ENCODE measurements at regions not wholly inside any gene's neighbourhood (a gene's known extent, or its start where the extent isn't known, plus 50 kb on each side); places are given as distances from the start of the nearest gene placed in this dataset.
A peak's percentile ranks its signal among the peaks of the same experiment; 100 is the strongest.

DNA sequence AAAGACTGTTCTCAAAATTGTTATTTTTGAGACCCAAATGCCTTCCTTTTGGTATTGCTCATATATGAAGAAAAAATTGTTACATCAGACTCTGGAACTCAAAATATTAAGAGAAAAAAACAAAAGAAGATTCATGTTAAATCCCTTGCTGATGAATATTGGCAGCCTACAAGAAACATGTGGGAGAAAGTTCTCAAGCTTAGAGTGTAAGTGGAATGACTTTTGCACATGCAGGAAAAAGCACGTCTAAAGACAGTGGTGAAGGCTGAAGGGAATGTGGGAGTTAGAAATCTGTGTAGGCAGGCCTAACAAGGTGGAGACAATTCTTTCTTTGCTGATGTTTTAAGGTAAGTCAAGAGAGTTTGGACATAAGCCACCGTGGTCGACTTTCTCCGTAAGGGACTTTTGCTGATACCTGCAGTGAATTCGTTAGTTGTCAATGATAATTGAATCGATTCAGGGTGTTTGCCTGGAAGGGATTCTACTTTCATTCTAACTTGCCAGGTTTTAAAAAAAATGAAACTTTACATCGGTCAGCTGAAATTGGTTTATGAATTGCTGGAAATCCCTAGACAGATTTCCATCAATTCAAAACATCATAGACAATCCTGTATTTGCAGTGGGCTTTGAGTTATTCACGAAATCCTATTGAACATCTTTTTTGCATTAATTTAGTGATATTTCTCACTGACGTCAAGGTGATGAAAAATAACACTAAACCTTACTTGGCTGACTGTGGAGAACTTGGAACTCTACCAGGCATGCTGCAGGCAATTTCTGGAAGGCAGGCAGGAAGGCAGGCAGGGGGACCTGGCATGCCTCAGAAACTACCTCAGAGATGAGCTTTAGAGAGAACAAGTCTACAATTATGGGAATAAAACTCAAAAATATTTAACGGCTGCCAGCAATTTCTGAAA is 359.1 kb upstream of the ADAMTSL1 start:
- Histone ChIP-seq H3K27me3 (replicated peaks) (no peaks in the 10 kb centered on the region), H3K4me3 (ENCODE audit: low read depth, low read length) (no peak overlapping the region), H3K36me3 (replicated peaks) (no peaks in the 10 kb centered on the region), H3K27ac (no peak overlapping the region)
- no peak for TF ChIP-seq CTCF (IDR thresholded peaks at IDR 0.05; ENCODE audit: low read depth, low read length, missing control alignments)
- DNase-seq = no peak
- in situ Hi-C loops (cut with HindIII; ENCODE audit: low pct_ligation_motif_present, low sequenced_read_pairs) = no loop called here

DNA sequence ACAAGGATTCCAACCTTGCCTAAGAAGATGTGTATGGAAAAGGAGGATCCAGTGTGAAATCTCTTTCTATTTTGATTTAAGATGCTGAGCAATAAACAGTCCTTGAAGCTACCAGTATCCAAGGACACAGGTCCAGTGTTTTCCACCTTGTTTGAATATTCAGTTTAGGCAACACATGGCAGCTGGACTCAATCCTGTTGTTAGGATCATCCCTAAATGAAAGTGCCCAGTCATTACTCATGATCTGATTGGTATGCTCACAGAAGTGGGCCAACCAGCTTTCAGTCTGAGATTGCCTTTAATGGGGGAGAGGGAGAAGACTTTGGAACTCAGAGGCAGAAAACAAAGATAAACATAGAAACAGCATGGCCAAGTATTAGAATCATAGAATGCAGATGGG is 355.7 kb upstream of the ADAMTSL1 start:
- no peak overlapping the region for H3K27ac ChIP-seq
- TF ChIP-seq CTCF (IDR thresholded peaks at IDR 0.05; ENCODE audit: low read depth, low read length, missing control alignments) = no peak
- in situ Hi-C loops (cut with HindIII; ENCODE audit: low pct_ligation_motif_present, low sequenced_read_pairs) = no loop called here
- H3K4me3 ChIP-seq (ENCODE audit: low read depth, low read length) = no peak overlapping the region
- H3K27me3 ChIP-seq (replicated peaks) = no peaks in the 10 kb centered on the region
- no peaks in the 10 kb centered on the region for H3K36me3 ChIP-seq (replicated peaks)
- no peak for DNase-seq

DNA sequence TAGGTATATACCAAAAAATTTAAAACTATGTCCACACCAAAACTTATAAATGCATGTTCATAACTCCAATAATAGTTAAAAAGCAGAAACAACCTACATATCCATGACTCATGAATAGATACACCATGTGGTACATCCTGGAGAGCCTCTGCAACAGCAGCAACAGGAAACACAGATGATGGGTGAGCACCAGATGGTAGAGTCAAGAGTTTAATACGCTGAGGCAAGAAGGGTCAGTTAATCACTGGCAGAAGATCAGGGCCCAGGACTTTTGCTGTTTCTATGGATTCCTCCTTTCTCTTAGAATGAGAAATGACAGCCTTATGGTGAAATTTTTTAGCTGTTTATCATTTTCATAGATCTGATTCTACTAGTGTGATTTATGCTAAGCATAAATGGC is 351.8 kb upstream of the ADAMTSL1 start:
- Histone ChIP-seq H3K27me3 (replicated peaks) (no peaks in the 10 kb centered on the region), H3K36me3 (replicated peaks) (no peaks in the 10 kb centered on the region), H3K27ac (no peak overlapping the region), H3K4me3 (ENCODE audit: low read depth, low read length) (no peak overlapping the region)
- in situ Hi-C loops (cut with HindIII; ENCODE audit: low pct_ligation_motif_present, low sequenced_read_pairs) = no loop called here
- peak; percentile 20 for DNase-seq
- no peak for TF ChIP-seq CTCF (IDR thresholded peaks at IDR 0.05; ENCODE audit: low read depth, low read length, missing control alignments)

DNA sequence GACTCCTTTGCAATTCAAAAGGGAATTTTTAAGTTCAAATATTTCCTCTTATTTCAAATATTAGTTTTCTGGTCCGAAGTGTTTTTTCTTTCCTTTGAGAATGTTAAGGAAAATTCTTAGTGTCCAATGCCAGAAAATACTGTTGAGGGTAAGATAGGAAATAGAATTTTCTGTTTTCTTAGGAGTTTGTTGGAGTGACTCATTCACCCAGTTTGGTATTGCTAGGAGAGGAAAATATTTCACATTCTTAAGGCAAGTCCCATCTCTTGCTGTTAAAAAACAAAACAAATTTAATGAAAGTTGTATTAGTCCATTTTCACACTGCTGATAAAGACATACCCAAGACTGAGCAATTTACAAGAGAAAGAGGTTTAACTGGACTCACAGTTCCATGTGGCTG is 349.2 kb upstream of the ADAMTSL1 start:
- TF ChIP-seq CTCF (IDR thresholded peaks at IDR 0.05; ENCODE audit: low read depth, low read length, missing control alignments) = no peak
- Histone ChIP-seq H3K27me3 (replicated peaks) (no peaks in the 10 kb centered on the region), H3K4me3 (ENCODE audit: low read depth, low read length) (no peak overlapping the region), H3K36me3 (replicated peaks) (no peaks in the 10 kb centered on the region), H3K27ac (no peak overlapping the region)
- no peak for DNase-seq
- in situ Hi-C loops (cut with HindIII; ENCODE audit: low pct_ligation_motif_present, low sequenced_read_pairs) = no loop called here

DNA sequence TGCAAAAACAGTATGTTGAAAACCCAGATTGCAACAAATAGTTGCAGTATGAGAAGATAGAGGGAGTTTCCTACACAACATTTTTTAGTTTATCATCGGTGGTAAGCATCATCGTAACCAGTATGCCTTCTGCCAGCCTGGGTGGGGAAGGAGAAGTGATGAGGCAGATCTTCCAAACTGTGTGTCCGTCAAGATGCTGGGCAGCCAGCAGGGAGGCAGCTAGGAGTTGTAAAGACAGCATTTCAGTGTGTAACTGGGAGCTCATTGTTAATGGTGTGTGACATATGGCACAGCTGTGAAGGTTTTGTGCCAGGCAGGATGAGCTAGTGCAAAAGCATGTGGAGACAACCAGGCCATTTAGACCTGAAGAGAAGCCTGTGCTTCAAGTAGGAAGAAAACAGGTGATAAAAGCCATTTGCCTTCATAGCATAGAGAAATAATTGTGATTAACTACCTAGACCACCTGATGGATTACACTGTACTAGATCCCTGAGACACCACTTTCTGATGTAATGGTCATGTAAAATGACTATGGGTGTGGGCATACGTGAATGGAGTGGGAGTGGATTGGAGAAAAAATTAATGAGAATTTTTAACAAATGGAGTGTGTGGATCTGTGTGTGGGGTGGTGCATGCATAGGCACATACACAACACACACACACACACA is 347.0 kb upstream of the ADAMTSL1 start:
- in situ Hi-C loops (cut with HindIII; ENCODE audit: low pct_ligation_motif_present, low sequenced_read_pairs) = no loop called here
- Histone ChIP-seq H3K4me3 (ENCODE audit: low read depth, low read length) (no peak overlapping the region), H3K36me3 (replicated peaks) (no peaks in the 10 kb centered on the region), H3K27ac (no peak overlapping the region), H3K27me3 (replicated peaks) (no peaks in the 10 kb centered on the region)
- no peak for TF ChIP-seq CTCF (IDR thresholded peaks at IDR 0.05; ENCODE audit: low read depth, low read length, missing control alignments)
- no peak for DNase-seq
